H1 (cell line): ENCODE measurements at regions not wholly inside any gene's neighbourhood (a gene's known extent, or its start where the extent isn't known, plus 50 kb on each side); places are given as distances from the start of the nearest gene placed in this dataset.

ENCODE experiments used
- CTCF ChIA-PET: fragments of 300-600 bp; sonication (Branson Sonifier 250); formaldehyde crosslinking; loops from one replicate; lab custom pipeline; 2021; ENCODE audit not compliant: partially characterized antibody; lab: Charles Lee
- POLR2A ChIA-PET: fragments of 300-600 bp; sonication (Branson Sonifier 250); formaldehyde crosslinking; loops from one replicate; lab custom pipeline; 2021; ENCODE audit warnings: inconsistent platforms; ENCODE audit not compliant: partially characterized antibody; lab: Charles Lee
- DNase-seq, 2 experiments: peaks; one replicate each; pipeline versions ENCODE4 v3.0.0 to v3.0.0-alpha.2; 2010 to 2022; ENCODE audit warnings: low spot score in 2 of 2, low read depth in 1 of 2, mixed read lengths in 1 of 2
- FAIRE-seq: peaks from 2 replicates; lab custom pipeline; 2011; peaks lifted over from hg19 to GRCh38; lab: Jason Lieb, UNC
- H2AFZ ChIP-seq: 2 replicates; pipeline ENCODE4 v1.8.1; 2012; ENCODE audit warnings: low read length, inconsistent platforms
- H2AK5ac ChIP-seq: 2 replicates; pipeline ENCODE4 v1.6.1; 2013; ENCODE audit warnings: low read depth, low read length
- H2BK120ac ChIP-seq: replicated peaks from 2 replicates; pipeline ENCODE3; 2013; ENCODE audit warnings: low read depth, low read length, inconsistent platforms
- H2BK12ac ChIP-seq: 2 replicates; pipeline ENCODE4 v1.6.1; 2013; ENCODE audit warnings: low read depth, low read length
- H2BK15ac ChIP-seq: 2 replicates; pipeline ENCODE4 v1.6.1; 2013; ENCODE audit warnings: low read length
- H2BK20ac ChIP-seq: 2 replicates; pipeline ENCODE4 v1.6.1; 2013; ENCODE audit warnings: low read length
- H2BK5ac ChIP-seq: 2 replicates; pipeline ENCODE4 v1.6.1; 2013; ENCODE audit warnings: low read depth, low read length
- H3K14ac ChIP-seq: 2 replicates; pipeline ENCODE4 v1.6.1; 2013; ENCODE audit warnings: inconsistent platforms; ENCODE audit not compliant: insufficient read length
- H3K18ac ChIP-seq: 2 replicates; pipeline ENCODE4 v1.6.1; 2013; ENCODE audit warnings: low read length; ENCODE audit errors: extremely low read depth
- H3K23ac ChIP-seq: 2 replicates; pipeline ENCODE4 v1.6.1; 2013; ENCODE audit warnings: inconsistent platforms; ENCODE audit not compliant: insufficient read length
- H3K23me2 ChIP-seq: 2 replicates; pipeline ENCODE4 v1.6.1; 2013; ENCODE audit warnings: low read depth, low read length
- H3K27ac ChIP-seq: 2 replicates; pipeline ENCODE4 v1.6.1; 2011; ENCODE audit warnings: low read depth, low read length, inconsistent platforms
- H3K27me3 ChIP-seq, 4 experiments: replicated peaks in 1 of 4; 1 replicate in 1 of 4; 2 replicates in 3 of 4; pipeline versions ENCODE4 v1.6.1 to v1.8.1; 2011 to 2013; ENCODE audit warnings: low read length in 3 of 4, mild to moderate bottlenecking in 3 of 4, inconsistent platforms in 2 of 4, mixed read lengths in 2 of 4, moderate library complexity in 1 of 4; ENCODE audit not compliant: control insufficient read depth in 3 of 4, insufficient read depth in 3 of 4; ENCODE audit errors: extremely low read depth in 1 of 4
- H3K36me3 ChIP-seq, 4 experiments: 2 replicates each; pipeline versions ENCODE4 v1.6.1 to v1.8.1; 2011 to 2013; ENCODE audit warnings: mild to moderate bottlenecking in 4 of 4, low read length in 3 of 4, moderate library complexity in 2 of 4, control low read depth in 1 of 4, inconsistent platforms in 1 of 4; ENCODE audit not compliant: insufficient read depth in 4 of 4, control insufficient read depth in 2 of 4
- H3K4ac ChIP-seq: replicated peaks from 2 replicates; pipeline ENCODE3; 2013; ENCODE audit warnings: low read length, low read depth, mixed read lengths, inconsistent platforms; ENCODE audit not compliant: insufficient read length
- H3K4me1 ChIP-seq, 4 experiments: replicated peaks in 1 of 4; 1 replicate in 1 of 4; 2 replicates in 3 of 4; pipeline versions ENCODE4 v1.6.1 to v1.8.1; 2011 to 2013; ENCODE audit warnings: low read length in 3 of 4, inconsistent platforms in 2 of 4, mixed read lengths in 1 of 4; ENCODE audit not compliant: insufficient read depth in 4 of 4, control insufficient read depth in 3 of 4
- H3K4me2 ChIP-seq, 2 experiments: 2 replicates each; pipeline versions ENCODE4 v1.6.1 to v1.8.1; 2011 to 2013; ENCODE audit warnings: low read depth in 2 of 2, low read length in 2 of 2, control low read depth in 1 of 2, inconsistent platforms in 1 of 2, mild to moderate bottlenecking in 1 of 2; ENCODE audit not compliant: insufficient read depth in 1 of 2
- H3K4me3 ChIP-seq, 4 experiments: fragments of 200-600, 300-600 bp in 1 of 4; sonication (generic), shearing (Covaris generic), sonication (Bioruptor Twin) in 1 of 4; 2 replicates each; pipeline versions ENCODE4 v1.5.1 to v1.8.1; 2011 to 2016; ENCODE audit warnings: low read length in 4 of 4, low read depth in 3 of 4, control low read depth in 2 of 4, inconsistent platforms in 2 of 4, mild to moderate bottlenecking in 2 of 4, mixed read lengths in 1 of 4, moderate library complexity in 1 of 4; ENCODE audit not compliant: insufficient read depth in 2 of 4; ENCODE audit errors: extremely low read depth in 1 of 4
- H3K56ac ChIP-seq: replicated peaks from 2 replicates; pipeline ENCODE3; 2013; ENCODE audit warnings: low read depth, mild to moderate bottlenecking, mixed read lengths, low read length, inconsistent platforms; ENCODE audit not compliant: insufficient read length
- H3K79me1 ChIP-seq: 2 replicates; pipeline ENCODE4 v1.6.1; 2013; ENCODE audit warnings: low read depth, low read length, control low read depth
- H3K79me2 ChIP-seq, 2 experiments: 2 replicates each; pipeline versions ENCODE4 v1.6.1 to v1.8.1; 2012 to 2013; ENCODE audit warnings: low read length in 2 of 2, mild to moderate bottlenecking in 2 of 2, inconsistent platforms in 1 of 2; ENCODE audit not compliant: insufficient read depth in 2 of 2, control insufficient read depth in 1 of 2
- H3K9ac ChIP-seq, 4 experiments: replicated peaks in 1 of 4; 1 replicate in 1 of 4; 2 replicates in 3 of 4; pipeline versions ENCODE4 v1.6.1 to v1.8.1; 2011 to 2013; ENCODE audit warnings: low read depth in 3 of 4, low read length in 3 of 4, control low read depth in 2 of 4, mild to moderate bottlenecking in 2 of 4, moderate library complexity in 2 of 4, inconsistent platforms in 1 of 4; ENCODE audit errors: extremely low read depth in 1 of 4
- H3K9me3 ChIP-seq, 2 experiments: 2 replicates each; pipeline versions ENCODE4 v1.6.1 to v1.8.1; 2012 to 2013; ENCODE audit warnings: mild to moderate bottlenecking in 2 of 2, moderate library complexity in 2 of 2, control low read depth in 1 of 2, inconsistent platforms in 1 of 2, low read depth in 1 of 2, low read length in 1 of 2, mixed read lengths in 1 of 2; ENCODE audit not compliant: insufficient read depth in 2 of 2
- H4K20me1 ChIP-seq, 2 experiments: replicated peaks in 1 of 2; 2 replicates each; pipeline versions ENCODE3 to v1.8.1; 2011 to 2013; ENCODE audit warnings: inconsistent platforms in 2 of 2, low read length in 2 of 2, mild to moderate bottlenecking in 1 of 2; ENCODE audit not compliant: insufficient read depth in 2 of 2, control insufficient read depth in 1 of 2
- H4K5ac ChIP-seq: 2 replicates; pipeline ENCODE4 v1.6.1; 2013; ENCODE audit warnings: low read length, low read depth, mixed read lengths, inconsistent platforms; ENCODE audit not compliant: insufficient read length
- H4K8ac ChIP-seq: 2 replicates; pipeline ENCODE4 v1.8.0; 2013; ENCODE audit warnings: mild to moderate bottlenecking, moderate library complexity, low read length, inconsistent platforms; ENCODE audit not compliant: insufficient read depth; ENCODE audit errors: extremely low read depth
- H4K91ac ChIP-seq: replicated peaks from 2 replicates; pipeline ENCODE3; 2013; ENCODE audit warnings: low read length, mixed read lengths, inconsistent platforms; ENCODE audit not compliant: insufficient read length
- GTF2F1 ChIP-seq: IDR thresholded peaks from 2 replicates; pipeline ENCODE4 v1.6.1; 2012; ENCODE audit warnings: low read depth, low read length, improper control_type of control experiment, borderline replicate concordance
- MAFK ChIP-seq: IDR thresholded peaks from 2 replicates; pipeline ENCODE4 v1.6.1; 2012; ENCODE audit warnings: low read depth, mild to moderate bottlenecking, improper control_type of control experiment, low read length
- WGBS, 2 experiments: shearing (Covaris generic) in 1 of 2; methylation state at CpG; one replicate each; pipeline versions ENCODE4 v1.1.6 to v1.1.7; 2013 to 2015; ENCODE audit warnings: low lambda C conversion rate in 2 of 2, mixed read lengths in 2 of 2, inconsistent platforms in 1 of 2, low coverage in 1 of 2, missing lambda C conversion rate in 1 of 2; ENCODE audit not compliant: insufficient replicate concordance in 2 of 2, insufficient coverage in 1 of 2, insufficient read length in 1 of 2; ENCODE audit errors: extremely low coverage in 1 of 2, missing lambda C conversion rate in 1 of 2; 5-methylcytosine and 5-hydroxymethylcytosine counted together

DNA sequence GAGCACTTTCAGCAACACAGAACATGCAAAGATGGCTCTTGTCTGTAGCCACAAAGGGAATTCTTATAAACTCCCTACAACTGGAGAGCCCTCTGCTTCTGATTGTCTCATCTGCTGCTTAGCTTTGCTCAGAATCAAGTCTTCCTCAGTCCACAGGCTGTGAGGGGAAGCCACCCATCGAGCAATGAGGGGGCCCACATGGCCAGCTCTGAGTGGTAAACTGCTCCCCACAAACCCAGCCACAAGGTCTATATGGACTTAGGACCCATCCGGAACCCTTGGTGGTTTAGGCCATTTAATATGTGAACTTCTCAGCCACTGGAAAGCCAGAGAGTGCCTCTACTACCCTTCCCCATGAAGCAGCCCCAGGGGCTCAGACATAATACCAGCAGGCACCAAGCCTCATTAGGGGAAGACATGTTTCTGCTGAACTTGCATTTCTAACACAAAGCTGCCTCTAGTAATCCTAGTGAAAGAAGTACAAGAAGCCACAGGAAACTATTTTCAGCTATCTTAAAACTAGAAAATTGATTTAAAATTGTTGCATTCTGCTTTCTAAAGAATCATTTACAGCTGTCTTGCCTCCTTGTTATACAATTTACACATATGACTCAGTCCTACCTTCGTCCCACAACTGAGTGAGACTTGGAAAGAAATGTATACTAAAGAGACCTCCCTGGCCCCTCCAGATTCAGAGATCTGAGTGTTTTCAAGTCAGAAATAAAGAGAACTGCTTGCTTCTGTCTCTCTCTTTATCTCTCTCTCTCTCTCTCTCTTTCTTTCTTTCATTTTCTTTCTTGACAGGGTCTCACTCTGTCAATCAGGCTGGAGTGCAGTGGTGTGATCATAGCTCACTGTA lies 90.2 kb downstream of the ESM1 start:
- Histone ChIP-seq H3K23ac (no peak overlapping the region), H3K9ac (no peak overlapping the region), H3K79me1 (no peaks in the 10 kb centered on the region), H2BK12ac (no peak overlapping the region), H4K20me1 (no peaks in the 10 kb centered on the region), H3K56ac (no peak overlapping the region), H2BK120ac (no peak overlapping the region), H4K8ac (no peak overlapping the region), H2BK15ac (no peak overlapping the region), H2BK20ac (no peak overlapping the region), H3K23me2 (no peaks in the 10 kb centered on the region), H2AFZ (no peak overlapping the region), H3K27me3 (no peaks in the 10 kb centered on the region), H2BK5ac (no peak overlapping the region), H2AK5ac (no peak overlapping the region), H3K79me2 (no peaks in the 10 kb centered on the region), H3K4me1 (no peaks in the 10 kb centered on the region), H3K18ac (no peak overlapping the region), H3K36me3 (no peaks in the 10 kb centered on the region), H3K9me3 (no peaks in the 10 kb centered on the region), H4K91ac (no peak overlapping the region), H3K14ac (no peak overlapping the region), H3K4me2 (no peak overlapping the region), H4K5ac (no peak overlapping the region), H3K4ac (no peak overlapping the region), H3K4me3 (no peak overlapping the region), H3K27ac (no peak overlapping the region)
- FAIRE-seq = no peak
- CTCF ChIA-PET = interaction anchor here (0.6 to 3.3 kb wide), 26 partner anchors 8 to 452 kb away, joined by 3 to 29 read pairs (median 4); partner anchors contain the start of genes GPX8 and SNX18
- DNase-seq = no peak
- TF ChIP-seq MAFK (peak; percentile 35; the same call in 1 of the 2 replicates), GTF2F1 (no peak)
- POLR2A ChIA-PET = interaction anchor here (0.8 kb wide), 1 partner anchor 10 kb away, joined by 3 read pairs; no protein-coding TSS in a partner anchor
- 91% methylated on average over 3 of the region's 3 CpGs; no CpG with 5 or more reads in 1 of the 2 experiments for WGBS, 2 experiments
